ENCODE measurements at regions not wholly inside any gene's neighbourhood (a gene's known extent, or its start where the extent isn't known, plus 50 kb on each side); places are given as distances from the start of the nearest gene placed in this dataset.

DNA sequence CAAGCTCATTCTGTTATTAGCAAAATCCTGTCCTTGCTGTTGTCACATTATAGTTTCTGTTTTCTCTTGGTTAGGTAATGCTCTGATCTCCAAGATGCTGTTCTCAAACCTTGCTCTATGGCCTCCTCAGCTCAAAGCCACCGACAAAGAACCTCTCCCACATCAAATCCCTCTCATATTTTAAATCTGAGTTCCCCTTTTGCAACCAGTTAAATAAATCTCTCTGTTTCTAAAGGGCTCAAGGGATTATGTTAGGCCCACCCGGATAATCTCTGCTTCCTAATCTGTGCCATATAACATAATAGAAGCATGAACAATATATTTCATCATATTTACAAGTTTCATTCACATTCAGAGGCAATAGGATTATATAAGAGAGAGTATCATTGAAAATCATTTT lies 286.0 kb downstream of the CYLC2 start:
- Histone ChIP-seq H3K4me1 (no peaks in the 10 kb centered on the region), H3K9me3 (no peaks in the 10 kb centered on the region), H3K4me3 (no peak overlapping the region), H3K36me3 (no peaks in the 10 kb centered on the region), H3K27me3 (no peaks in the 10 kb centered on the region), H3K27ac (no peak overlapping the region)
- no peak for DNase-seq
- no peak for TF ChIP-seq CTCF (IDR thresholded peaks at IDR 0.05)
- TF ChIP-seq POLR2A (IDR thresholded peaks at IDR 0.05), result no peak
- intact Hi-C loops (cut with DNase I), result no loop called here
- WGBS (ENCODE audit: insufficient coverage, low coverage, low lambda C conversion rate, missing lambda C conversion rate), result 54% methylated on average over 2 of the region's 2 CpGs
- ATAC-seq, result no peak

DNA sequence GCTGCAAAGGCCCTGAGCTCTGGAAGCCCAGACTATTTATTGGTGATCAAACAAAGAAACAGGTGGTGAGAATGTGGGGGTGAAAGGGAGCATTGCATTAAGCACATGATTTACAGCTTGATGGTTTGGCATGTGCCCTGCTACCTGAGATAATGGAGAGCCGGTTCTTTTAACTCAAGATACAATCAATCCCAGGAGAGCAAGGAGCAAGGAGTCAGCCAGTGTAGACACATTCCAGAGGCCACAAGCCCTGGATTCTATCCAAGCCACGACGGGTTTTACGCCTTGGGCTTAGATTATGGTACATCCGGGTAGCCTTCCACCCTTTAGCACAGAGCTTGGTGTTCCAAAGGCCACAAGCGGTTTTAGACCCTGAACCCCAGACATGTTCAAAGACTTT lies 292.2 kb downstream of the CYLC2 start:
- no peak overlapping the region for H3K4me3 ChIP-seq
- WGBS (ENCODE audit: insufficient coverage, low coverage, low lambda C conversion rate, missing lambda C conversion rate), result 92% methylated on average over 4 of the region's 6 CpGs
- H3K9me3 ChIP-seq, result no peaks in the 10 kb centered on the region
- no peaks in the 10 kb centered on the region for H3K4me1 ChIP-seq
- no peak for ATAC-seq
- no peak overlapping the region for H3K27ac ChIP-seq
- no peak for TF ChIP-seq POLR2A (IDR thresholded peaks at IDR 0.05)
- TF ChIP-seq CTCF (IDR thresholded peaks at IDR 0.05), result no peak
- no peak for DNase-seq
- H3K36me3 ChIP-seq, result no peaks in the 10 kb centered on the region
- no peaks in the 10 kb centered on the region for H3K27me3 ChIP-seq
- intact Hi-C loops (cut with DNase I), result no loop called here

DNA sequence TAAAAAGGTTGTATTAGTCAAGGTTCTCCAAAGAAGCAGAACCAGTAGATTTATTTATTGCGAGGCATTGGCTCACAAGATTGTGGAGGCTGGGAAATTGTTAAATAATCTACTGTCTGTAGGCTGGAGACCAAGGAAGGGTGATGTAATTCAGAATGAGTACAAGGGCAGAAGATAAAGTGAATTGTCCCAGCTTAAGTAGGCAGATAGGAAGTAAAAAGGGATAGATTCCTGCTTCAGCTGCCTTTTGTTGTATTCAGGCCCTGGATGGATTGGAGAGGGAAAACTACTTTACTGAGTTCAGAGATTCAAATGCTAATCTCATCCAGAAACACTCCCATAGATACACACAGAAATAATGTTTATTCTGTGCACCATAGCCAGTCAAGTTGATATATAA lies 301.1 kb downstream of the CYLC2 start:
- H3K4me3 ChIP-seq, result no peak overlapping the region
- H3K27me3 ChIP-seq, result no peaks in the 10 kb centered on the region
- H3K9me3 ChIP-seq, result no peaks in the 10 kb centered on the region
- DNase-seq (no peak), ATAC-seq (no peak)
- H3K4me1 ChIP-seq, result no peaks in the 10 kb centered on the region
- TF ChIP-seq POLR2A (IDR thresholded peaks at IDR 0.05) (no peak), CTCF (IDR thresholded peaks at IDR 0.05) (no peak)
- 45% methylated on average over 1 of the region's 1 CpG for WGBS (ENCODE audit: insufficient coverage, low coverage, low lambda C conversion rate, missing lambda C conversion rate)
- H3K27ac ChIP-seq, result no peak overlapping the region
- no peaks in the 10 kb centered on the region for H3K36me3 ChIP-seq
- intact Hi-C loops (cut with DNase I), result no loop called here

GRCh38 chr9:103301051-103301450 lies 305.9 kb downstream of the CYLC2 start:
- no peak for ATAC-seq
- no peaks in the 10 kb centered on the region for H3K27me3 ChIP-seq

More at GRCh38 chr9:103301051-103301450, 305.9 kb downstream of the CYLC2 start:
- DNase-seq, result no peak
- WGBS (ENCODE audit: insufficient coverage, low coverage, low lambda C conversion rate, missing lambda C conversion rate), result 51% methylated on average over 2 of the region's 2 CpGs
- Histone ChIP-seq H3K27ac (no peak overlapping the region), H3K4me1 (no peaks in the 10 kb centered on the region), H3K36me3 (no peaks in the 10 kb centered on the region), H3K9me3 (peaks cover 0 to 3% (median 0%) of the 10 kb centered on the region in 4 donors), H3K4me3 (no peak overlapping the region)
- intact Hi-C loops (cut with DNase I), result no loop called here
- TF ChIP-seq CTCF (IDR thresholded peaks at IDR 0.05), result no peak
- no peak for TF ChIP-seq POLR2A (IDR thresholded peaks at IDR 0.05)

Data from right lobe of liver (tissue), 6 donors.